GM21390 (cell line): ENCODE measurements at regions not wholly inside any gene's neighbourhood (a gene's known extent, or its start where the extent isn't known, plus 50 kb on each side); places are given as distances from the start of the nearest gene placed in this dataset.

Experiments
- ATAC-seq: cut with Tn5 transposase; IDR thresholded peaks from one replicate; pipeline ENCODE4 v1.9.1; 2021; ENCODE audit not compliant: unreplicated experiment

DNA sequence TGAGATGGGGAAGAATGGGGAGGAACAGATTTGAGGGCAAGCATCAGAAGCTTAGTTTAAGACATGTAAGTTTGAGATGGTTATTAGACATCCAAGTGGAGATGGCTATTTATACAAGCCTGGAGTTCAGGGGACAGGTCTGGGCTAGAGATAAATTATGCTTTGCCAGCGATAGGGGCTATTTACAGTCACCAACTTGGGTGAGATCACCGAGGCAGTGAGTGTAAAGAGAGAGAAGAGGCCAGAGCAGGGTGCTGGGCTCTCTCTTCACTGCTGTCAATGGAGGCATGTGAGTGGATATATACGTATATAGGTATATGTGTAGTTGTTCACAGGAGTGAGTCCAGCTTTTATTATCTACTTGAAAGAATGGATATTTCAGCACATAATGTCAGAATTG lies 81.0 kb downstream of the QPCT start:
- ATAC-seq = no peak

DNA sequence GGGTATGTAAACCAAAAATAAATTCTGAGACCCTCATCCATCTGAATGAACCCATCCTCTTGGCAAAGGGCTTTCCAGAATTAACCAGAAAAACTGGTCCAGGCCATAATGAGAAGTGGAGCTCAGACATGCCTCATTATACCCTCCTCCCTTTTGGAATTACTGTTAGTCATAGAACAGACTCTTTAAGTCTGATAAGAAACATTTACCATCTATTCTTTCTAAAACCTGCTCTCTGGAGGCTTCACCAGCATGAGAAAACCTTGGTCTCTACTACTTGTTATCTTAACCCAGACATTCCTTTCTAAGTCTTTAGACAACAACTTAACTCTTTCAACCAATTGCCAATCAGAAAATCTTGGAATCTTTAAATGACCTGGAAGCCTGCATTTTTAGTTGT lies 82.8 kb downstream of the QPCT start:
- ATAC-seq = no peak

DNA sequence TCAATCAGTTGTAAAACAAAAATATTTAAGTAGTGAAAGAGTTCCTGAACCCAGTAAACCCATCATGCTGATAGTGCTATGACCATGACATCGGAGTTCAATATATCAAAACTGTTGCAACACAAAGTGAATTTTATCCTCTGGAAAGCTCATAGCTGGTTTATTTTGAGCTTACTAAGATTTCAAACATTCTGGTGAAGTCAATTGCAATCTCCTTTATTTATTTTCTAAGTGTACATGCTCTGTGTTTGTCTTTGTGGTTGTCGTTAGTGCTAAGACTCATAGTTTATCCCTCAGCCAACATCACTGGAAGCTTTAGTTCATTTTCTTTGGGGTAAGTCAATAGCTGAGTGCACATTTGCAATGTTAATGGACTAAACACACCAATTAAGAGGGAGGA lies 91.9 kb downstream of the QPCT start:
- ATAC-seq = no peak

DNA sequence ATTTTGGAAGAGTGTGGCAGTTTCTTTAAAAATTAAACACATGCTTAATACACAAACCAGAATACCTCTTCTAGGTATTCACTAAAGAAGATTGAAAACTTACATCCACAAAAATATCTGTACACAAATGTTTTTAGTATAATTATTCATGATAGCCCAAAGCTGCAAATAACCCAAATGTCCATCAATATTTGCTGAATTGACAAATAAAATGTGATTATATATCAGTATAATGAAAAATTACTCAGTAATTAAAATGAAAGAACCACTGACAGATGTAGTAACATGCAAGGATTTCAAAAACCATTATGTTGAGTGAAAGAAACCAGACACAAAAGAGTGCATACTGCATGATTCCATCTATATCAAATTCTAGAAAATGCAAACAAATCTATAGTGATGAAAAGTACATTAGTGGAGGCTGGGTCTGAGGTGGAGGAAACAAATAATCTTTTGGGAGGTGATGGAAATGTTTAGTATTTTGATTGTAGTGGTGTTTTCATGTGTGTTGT lies 94.8 kb downstream of the QPCT start:
- no peak for ATAC-seq

DNA sequence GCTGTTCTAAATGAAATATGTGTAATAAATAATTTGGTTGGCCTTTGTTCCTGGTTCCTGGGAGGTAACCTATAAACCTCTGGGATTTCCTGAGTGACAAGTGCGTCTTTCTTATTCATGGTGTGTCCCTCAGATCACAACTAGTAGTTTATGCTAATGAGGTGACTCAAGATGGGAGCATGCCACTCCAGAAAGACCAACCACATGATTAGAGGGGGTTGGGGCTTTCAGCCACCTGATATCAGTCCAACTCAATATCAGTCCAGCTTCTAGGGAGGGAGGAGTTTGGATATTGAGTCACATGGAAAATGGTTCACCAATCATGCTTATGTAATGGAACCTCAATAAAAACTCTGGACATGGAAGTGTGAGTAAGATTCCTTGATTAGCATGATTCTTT lies 96.6 kb downstream of the QPCT start:
- no peak for ATAC-seq

DNA sequence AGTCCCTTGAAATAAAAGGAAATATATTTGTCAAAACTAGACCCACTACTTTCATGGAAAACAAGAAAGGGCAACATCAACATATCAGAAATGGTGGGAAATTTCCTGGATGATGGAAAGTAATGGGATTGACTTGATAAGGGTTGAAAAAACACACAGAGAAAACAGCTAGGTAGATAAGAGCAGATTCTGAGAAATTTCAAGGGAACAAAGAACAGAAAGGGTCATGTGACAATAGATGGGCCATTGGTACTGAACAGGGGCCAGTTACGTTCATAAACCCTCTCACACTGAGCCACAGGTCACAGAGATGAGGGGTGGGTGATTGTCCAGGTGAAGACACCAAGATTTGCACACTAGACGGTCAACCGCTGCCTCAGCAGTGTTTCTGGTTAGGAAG lies 98.7 kb downstream of the QPCT start:
- no peak for ATAC-seq

DNA sequence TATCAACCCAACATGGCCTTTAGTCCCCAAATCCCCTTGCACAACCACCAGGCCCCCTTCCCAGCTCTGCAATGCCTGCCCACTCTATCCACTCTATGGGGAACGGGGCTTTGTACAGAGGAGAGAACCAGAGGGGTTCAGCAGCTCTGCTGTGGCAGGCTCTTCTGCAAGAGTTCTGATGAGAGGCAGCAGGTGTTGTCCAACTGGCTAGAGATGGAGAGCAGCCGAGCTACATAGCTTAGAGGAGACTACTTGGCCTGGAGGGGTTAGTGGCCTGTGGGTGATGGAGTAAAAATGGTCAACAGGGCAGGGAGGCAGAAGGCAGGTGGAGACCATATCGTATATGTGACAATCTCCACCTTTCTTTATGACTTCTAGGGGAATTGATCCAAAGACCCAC lies 103.0 kb downstream of the QPCT start:
- no peak for ATAC-seq

DNA sequence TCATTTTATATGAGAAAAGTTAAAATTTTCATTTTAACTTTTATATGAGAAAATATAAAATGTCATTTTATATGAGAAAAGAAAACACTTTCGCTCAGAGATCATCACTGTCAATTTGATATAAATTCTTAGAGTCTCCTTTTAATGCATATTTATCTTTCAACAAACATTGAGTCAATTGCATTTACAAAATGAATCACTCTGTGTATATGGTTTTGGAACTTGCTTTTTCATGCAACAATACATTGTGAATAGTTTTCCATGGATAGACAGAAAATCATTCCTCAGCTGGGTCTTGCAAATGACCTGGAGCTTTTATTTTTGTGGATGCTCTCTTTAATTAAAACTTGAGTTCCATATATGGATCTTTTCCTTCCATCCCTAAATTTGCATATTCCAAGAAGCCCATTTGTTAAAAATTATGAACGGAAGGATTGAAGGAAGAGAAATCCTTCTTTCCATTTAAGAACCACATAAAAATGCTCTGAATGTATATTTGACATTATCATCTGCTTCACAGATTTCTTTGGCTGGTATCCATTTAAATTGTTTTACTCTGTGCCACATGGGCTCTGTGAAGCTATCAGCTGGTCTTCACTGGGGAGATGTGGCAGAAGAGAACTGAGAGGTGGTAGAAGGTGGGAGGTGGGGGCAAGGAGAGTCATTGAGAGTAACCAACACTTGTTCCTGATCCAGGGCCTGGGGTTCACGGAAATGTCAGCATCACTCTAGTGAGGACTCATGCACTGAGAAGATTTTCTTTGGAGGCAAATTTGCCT lies 104.1 kb downstream of the QPCT start:
- ATAC-seq = no peak

DNA sequence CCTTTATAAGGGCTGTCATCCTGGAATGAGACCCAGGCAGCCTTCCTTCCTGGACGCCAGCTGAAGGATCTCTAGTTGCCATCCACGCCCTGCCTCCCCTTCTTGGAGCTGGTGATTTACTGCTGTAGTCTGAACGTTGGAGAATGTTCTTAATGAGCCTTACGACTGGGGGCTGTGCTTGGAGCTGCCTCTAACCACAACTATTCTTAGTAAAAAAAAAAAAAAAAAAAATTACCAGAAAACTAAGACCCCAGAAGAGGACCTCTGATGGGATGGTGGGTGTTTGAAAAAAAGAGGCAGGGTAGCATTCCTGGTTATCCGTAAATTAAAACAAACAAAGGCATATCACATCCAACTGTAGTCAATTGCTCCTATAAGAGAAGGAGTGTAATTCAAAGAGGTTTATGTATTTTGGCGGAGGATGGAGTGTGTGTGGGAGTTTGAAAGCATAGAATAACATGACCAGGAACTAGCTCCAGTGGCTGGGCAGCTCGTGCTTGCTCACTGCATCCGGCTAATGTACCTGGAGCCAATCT lies 105.4 kb downstream of the QPCT start:
- ATAC-seq = no peak

DNA sequence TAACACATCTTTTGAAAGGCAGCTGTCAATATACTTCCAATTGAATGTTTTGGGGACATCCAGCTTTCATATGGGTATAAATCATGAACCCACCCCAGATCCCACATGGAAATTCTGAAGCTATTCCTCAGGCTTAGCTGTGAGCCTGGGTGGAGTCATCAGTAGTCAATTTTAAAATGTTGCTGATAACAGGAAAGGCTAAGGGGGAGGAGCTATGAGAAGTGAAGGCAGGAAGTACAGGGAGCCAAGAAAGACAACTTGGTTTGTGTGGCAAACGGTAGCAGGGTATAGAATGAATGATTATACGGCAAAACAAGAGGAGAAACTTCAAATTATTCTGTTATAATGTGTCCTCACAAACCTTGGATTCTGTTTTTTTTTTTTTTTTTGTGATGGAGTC lies 108.6 kb downstream of the QPCT start:
- ATAC-seq = no peak

DNA sequence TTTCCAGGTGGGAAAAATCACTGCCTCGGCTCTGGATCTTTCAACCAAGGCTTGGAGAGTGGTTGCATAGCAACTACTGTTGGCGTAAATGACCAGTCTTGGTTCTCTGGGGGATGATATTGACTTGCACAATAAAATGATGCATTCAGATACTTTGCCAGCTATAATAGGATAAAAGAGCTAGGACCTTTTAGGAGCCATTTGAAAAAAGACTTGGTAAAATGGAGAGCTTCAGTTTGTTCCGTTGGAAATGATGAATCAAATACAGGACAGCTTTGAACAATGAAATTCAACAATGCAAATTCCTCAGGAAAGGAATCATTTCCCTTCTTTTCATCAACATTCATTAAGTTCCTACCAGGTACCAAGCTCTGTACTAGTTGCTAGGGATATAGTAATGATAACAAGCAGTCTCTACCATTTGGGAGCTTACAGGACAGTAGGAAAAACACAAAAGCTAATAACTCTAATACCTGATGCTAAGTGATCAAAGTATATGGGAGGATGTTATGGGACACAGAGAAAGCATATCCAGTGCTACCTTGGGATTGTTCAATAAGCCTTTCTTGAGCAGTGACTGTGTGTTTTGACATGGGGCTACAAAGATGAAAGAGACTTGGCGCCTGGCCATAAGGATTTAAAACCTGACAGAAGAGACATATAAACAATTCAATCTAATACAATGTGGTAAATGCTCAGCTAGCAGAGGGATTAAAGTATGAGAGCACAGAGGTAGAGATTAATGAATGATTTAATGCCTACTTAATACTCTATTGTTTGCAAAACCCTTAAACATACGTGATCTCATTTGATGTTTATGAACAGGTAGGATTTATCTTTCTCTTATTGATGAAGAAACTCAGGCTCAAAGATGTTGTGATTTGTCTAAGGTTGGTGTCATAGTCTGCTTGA lies 110.7 kb downstream of the QPCT start:
- ATAC-seq = no peak

DNA sequence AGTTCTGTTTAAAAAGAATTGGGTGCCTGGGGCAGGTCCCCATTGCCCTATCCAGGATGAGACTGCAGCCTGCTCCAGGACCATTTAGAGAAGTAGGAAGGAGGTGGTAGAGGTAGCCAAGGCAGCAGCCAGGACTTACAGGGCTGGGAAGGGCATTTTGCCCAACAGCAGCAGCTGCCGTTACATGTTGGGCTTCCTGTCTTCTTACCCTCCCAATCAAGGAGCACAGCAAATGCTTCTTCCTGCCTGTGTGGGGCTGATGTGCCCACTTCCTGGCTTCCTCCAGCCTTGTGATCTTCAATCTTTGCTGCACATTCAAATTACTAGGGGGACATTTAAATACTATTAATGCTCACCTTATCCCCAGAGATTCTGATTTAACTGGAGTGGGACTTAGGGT lies 112.0 kb downstream of the QPCT start:
- ATAC-seq = no peak

DNA sequence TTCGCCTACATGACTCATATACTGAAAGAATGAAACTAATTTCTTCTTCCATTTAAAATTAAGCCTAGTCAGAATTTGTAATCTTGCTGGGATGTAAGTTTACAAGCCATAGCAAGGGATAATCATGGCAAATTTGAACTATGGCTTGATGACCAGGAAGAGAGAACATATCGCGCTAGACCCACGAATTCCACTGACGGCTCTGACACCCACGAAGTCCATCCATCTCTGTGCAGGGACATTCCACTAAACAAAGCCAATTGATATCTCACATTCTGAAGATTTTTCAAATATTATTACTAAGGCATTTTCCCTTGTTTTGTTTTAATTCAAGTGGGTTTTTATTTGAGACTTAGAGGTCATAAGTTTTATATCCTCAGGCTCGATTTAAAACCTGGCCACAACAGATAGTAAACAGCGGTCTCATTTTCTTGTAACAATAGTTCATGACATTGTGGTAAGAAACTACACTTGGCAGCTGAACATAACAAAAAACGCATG lies 113.0 kb downstream of the QPCT start:
- no peak for ATAC-seq

DNA sequence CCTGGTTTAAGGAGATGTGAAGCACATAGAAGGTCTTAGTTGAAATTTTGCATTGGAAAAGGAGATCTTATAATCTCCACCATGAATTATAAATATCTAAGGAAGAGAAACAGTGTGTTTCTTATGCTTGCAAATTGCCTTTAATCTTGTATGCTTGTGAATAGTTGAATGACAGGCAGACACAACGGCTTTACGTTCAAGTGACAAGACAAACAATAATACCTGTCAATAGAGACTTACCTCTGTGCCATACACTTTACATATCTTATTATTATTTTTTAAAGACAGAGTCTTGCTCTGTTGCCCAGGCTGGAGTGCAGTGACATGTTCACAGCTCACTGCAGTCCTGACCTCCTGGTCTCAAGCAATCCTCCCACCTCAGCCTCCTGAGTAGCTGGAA lies 113.7 kb downstream of the QPCT start:
- no peak for ATAC-seq

DNA sequence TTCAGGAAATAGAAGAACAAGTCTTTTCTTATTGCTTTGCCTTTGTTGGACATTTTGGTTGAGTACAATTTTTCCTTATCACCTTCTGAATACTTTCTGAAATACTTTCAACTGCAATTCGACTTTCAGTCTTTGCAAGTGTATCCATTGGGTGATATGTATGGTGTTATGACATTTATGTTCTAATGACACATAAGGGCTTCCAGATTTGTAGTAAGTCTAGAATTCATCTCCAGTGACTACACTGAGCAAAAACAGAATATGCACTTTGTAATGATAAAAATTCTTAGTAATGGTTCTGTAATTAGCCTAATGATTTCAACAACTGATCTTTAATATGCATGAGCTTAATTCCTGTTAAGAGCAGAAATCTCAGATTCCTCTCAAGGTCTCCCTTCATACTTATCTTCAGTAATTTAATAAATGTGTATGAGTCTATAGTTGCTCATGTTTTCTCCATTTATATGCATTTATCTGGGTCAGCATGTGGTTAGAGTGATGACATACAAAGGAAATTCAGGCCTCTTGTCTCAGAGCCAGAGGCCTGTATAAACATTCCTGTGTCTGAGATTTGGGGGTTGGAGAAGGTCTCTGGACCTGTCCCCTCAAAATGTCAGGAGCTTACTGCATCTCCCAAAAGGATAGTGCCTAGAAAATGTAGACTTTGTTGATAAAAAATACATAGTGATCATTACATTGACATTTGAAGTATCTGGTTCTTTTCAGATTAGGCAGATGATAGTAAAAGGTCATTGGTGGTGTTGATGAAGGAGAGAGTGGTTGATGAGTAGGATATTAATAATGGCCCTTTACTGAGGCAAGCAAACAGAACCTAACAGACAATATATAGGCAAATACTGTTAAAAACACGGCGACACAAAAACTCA lies 114.9 kb downstream of the QPCT start:
- no peak for ATAC-seq

DNA sequence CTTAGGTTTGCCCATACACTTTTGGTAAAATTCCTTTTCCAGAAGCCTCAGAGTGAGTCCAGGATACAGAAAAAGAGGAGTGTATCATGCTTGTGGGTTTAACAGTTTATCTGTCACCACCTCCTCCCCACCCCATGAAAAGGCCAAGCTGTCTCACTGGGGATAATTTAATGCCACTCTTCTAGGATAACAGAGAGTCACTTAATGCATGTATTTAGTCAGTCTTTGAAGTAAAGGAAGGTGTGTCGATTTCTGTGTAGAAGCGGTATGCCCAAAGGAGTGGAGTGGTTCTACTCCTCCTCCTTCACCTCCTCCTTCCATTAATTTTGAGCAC lies 116.4 kb downstream of the QPCT start:
- no peak for ATAC-seq

DNA sequence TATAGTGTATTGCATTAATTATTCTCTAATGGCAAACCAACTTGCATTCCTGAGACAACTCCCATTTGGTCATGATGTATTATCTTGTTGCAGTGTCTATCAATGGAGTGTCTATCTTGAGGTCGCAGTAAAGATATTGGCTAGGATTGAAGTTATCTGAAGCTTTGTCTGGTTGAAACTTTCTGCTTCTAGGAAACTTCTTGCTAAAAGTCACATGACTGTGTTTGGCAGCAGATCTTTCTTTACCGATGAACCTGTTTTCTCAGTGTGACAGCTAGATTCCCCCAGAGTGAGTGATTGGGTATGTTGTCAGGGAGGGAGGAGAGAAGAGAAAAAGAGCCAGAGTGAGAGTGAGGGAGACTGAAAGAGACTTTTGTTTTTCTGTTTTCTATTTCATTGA lies 119.6 kb downstream of the QPCT start:
- ATAC-seq = no peak

DNA sequence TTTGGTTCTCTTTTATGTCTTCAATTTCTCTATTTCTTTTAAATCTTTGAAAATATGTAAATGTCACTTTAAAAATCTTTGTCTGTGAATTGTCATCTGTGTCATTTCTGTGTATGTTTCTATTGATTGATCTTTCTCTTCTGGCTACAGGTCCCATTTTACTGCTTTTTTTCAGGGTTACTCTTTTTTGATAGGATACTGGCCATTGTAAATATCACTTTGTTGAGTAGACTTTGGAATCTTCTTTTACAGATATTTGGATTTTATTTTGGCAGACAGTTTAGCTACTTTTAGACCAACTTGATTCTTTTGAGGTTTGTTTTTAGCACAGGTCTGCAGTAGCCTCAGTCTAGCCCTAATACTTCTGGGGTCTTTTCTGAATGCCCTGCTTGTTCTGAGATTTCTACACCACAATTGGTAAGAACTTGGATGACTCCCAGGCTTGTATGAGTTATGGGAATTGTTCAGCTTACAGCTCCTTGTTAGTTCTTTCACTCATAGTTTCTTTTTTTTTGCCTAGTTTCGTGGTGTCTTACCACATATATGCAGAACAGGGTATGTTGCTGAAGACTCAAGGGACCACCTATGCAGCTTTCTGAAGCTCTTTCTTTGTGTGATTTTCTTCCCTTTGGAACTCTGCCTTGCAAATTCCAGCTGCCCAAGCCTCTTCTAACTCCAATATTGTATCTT lies 122.2 kb downstream of the QPCT start:
- no peak for ATAC-seq

DNA sequence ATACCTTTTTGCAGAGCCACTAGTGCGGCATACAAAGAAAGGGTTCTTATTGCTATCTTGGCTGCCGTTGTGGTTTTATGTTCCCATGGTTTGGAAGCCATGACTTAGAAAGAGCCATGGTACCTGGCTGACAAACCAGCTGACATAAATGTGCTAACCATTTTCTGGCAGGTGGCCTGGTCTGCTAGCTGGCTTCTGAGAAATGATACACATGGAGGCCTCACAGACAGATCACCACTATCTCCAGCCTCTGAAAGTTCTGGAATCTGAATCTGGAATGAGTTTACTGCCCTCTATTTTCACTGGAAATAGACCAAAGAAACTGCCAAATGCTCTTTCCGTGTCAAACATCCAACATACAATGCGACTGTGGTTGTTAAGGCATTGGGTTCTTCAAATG lies 123.7 kb downstream of the QPCT start:
- ATAC-seq = no peak

DNA sequence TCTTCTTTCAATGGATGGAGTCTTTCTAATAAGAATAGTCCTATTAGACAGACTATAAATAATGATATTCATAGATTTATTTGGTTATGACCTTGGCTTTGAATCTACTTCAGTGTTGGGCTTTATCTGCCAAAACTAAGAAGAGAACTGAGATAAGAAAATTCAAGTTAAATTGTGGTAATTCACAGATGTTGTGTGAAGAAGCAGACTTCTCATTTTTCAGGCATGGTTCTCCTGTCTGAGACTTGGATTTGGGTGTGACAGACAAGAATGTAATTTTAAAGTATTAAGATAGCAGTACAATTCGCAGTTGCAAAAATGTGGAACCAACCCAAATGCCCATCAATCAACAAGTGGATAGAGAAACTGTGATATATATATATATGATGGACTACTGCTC lies 124.7 kb downstream of the QPCT start:
- no peak for ATAC-seq
